ENCODE measurements at regions not wholly inside any gene's neighbourhood (a gene's known extent, or its start where the extent isn't known, plus 50 kb on each side); places are given as distances from the start of the nearest gene placed in this dataset.

GRCh38 chr2:16171425-16171920, 231.1 kb downstream of the MYCN start:
- Histone ChIP-seq H3K27me3 (ENCODE audit: control insufficient read depth, insufficient read depth, low read length) (no peaks in the 10 kb centered on the region), H2BK120ac (ENCODE audit: low read depth, low read length) (no peak overlapping the region), H3K27ac (ENCODE audit: insufficient read depth, low read length) (no peak overlapping the region), H3K14ac (replicated peaks; ENCODE audit: low read depth, low read length) (no peak overlapping the region), H2BK5ac (ENCODE audit: low read depth, low read length, poor library complexity, severe bottlenecking) (no peak overlapping the region), H2AK9ac (replicated peaks; ENCODE audit: low read depth, low read length, poor library complexity) (no peak overlapping the region), H3K4me2 (ENCODE audit: low read depth, low read length) (no peak overlapping the region), H3K4me1 (ENCODE audit: control insufficient read depth, insufficient read depth, low read length) (no peaks in the 10 kb centered on the region), H3K9me1 (ENCODE audit: insufficient read depth, low read length) (no peaks in the 10 kb centered on the region), H3K9me3 (ENCODE audit: control insufficient read depth, insufficient read depth, low read length) (peaks cover 26% of the 10 kb centered on the region), H3K9ac (ENCODE audit: low read depth, low read length) (no peak overlapping the region), H3K18ac (ENCODE audit: low read depth, low read length) (no peak overlapping the region), H3K36me3 (ENCODE audit: control insufficient read depth, insufficient read depth, low read length) (no peaks in the 10 kb centered on the region), H3K4ac (ENCODE audit: low read depth, low read length) (no peak overlapping the region), H2AK5ac (ENCODE audit: low read depth, low read length) (no peak overlapping the region), H2BK15ac (ENCODE audit: low read depth, low read length) (no peak overlapping the region), H3K23ac (ENCODE audit: low read depth, low read length) (no peak overlapping the region), H4K20me1 (ENCODE audit: insufficient read depth, low read length) (no peaks in the 10 kb centered on the region), H4K8ac (ENCODE audit: low read depth in 2 of 2, low read length in 2 of 2) (no peak overlapping the region), H4K91ac (ENCODE audit: insufficient read depth, low read depth, low read length) (no peak overlapping the region), H3K79me1 (ENCODE audit: low read depth in 1 of 2, low read length in 2 of 2) (no peaks in the 10 kb centered on the region), H4K5ac (ENCODE audit: low read depth, low read length) (no peak overlapping the region), H3K56ac (ENCODE audit: extremely low read depth, insufficient read depth, low read length) (no peak overlapping the region), H2AFZ (replicated peaks; ENCODE audit: low read length, poor library complexity) (no peak overlapping the region), H3K4me3 (ENCODE audit: insufficient read depth, low read depth, low read length) (no peak overlapping the region), H2BK20ac (ENCODE audit: low read depth, low read length) (no peak overlapping the region)
- BruUV-seq (replicated peaks): no TSS peak
- in situ Hi-C loops (cut with MboI; ENCODE audit: low sequenced_read_pairs) (no loop called here), intact Hi-C loops (cut with micrococcal nuclease) (no loop called here), dilution Hi-C loops (cut with HindIII; ENCODE audit: low sequenced_read_pairs, unreplicated experiment) (no loop called here)
- POLR2A ChIA-PET (ENCODE audit: unreplicated experiment): no interaction called here
- WGBS, 2 experiments (ENCODE audit: extremely low coverage in 2 of 2, insufficient read length in 1 of 2): no CpG with 5 or more reads among the region's 3 CpGs
- no peak for TF ChIP-seq RFX5 (IDR thresholded peaks at IDR 0.05; ENCODE audit: low read depth, low read length)
- DNase-seq (no peak), ATAC-seq (ENCODE audit: low read depth) (no peak)
- CTCF ChIA-PET: no interaction called here

All from IMR-90 (cell line).